ENCODE measurements at regions not wholly inside any gene's neighbourhood (a gene's known extent, or its start where the extent isn't known, plus 50 kb on each side); places are given as distances from the start of the nearest gene placed in this dataset.
"Not testable (repeated sequence)": the region's sequence is repeated elsewhere in the genome, so short reads cannot be mapped to it uniquely, and the experiment has no call there.

- no peaks in the 10 kb centered on the region for H3K36me3 Mint-ChIP-seq
- H3K27ac Mint-ChIP-seq, result no peak overlapping the region
- H3K4me3 Mint-ChIP-seq, result no peak overlapping the region
- no peak for DNase-seq
- peaks cover 5% of the 10 kb centered on the region for H3K9me3 Mint-ChIP-seq
- peaks cover 5% of the 10 kb centered on the region for H3K27me3 Mint-ChIP-seq
- H3K4me1 Mint-ChIP-seq, result no peaks in the 10 kb centered on the region
Observed at GRCh38 chr2:129404000-129404685, 575.3 kb upstream of the RAB6C start.

GRCh38 chr2:129408570-129408969 lies 570.9 kb upstream of the RAB6C start:
- no peaks in the 10 kb centered on the region for H3K36me3 Mint-ChIP-seq
- no peak overlapping the region for H3K27ac Mint-ChIP-seq
- H3K9me3 Mint-ChIP-seq, result peaks cover 5% of the 10 kb centered on the region
- no peaks in the 10 kb centered on the region for H3K4me1 Mint-ChIP-seq
- no peak for DNase-seq
- no peak overlapping the region for H3K4me3 Mint-ChIP-seq
- peaks cover 5% of the 10 kb centered on the region for H3K27me3 Mint-ChIP-seq

- DNase-seq, H3K27me3 Mint-ChIP-seq, H3K36me3 Mint-ChIP-seq, H3K4me1 Mint-ChIP-seq, H3K27ac Mint-ChIP-seq, H3K9me3 Mint-ChIP-seq, H3K4me3 Mint-ChIP-seq: not testable (repeated sequence)
Observed at GRCh38 chr2:129417041-129417440, 562.4 kb upstream of the RAB6C start.

GRCh38 chr2:129422028-129422427 lies 557.4 kb upstream of the RAB6C start:
- Mint-ChIP-seq H3K4me3 (no peak overlapping the region), H3K27ac (no peak overlapping the region), H3K9me3 (no peaks in the 10 kb centered on the region), H3K36me3 (no peaks in the 10 kb centered on the region), H3K4me1 (no peaks in the 10 kb centered on the region), H3K27me3 (no peaks in the 10 kb centered on the region)
- DNase-seq, result no peak

GRCh38 chr2:129428086-129428660 lies 551.3 kb upstream of the RAB6C start:
- no peaks in the 10 kb centered on the region for H3K4me1 Mint-ChIP-seq
- no peak overlapping the region for H3K4me3 Mint-ChIP-seq
- no peak for DNase-seq
- no peak overlapping the region for H3K27ac Mint-ChIP-seq
- no peaks in the 10 kb centered on the region for H3K36me3 Mint-ChIP-seq
- no peaks in the 10 kb centered on the region for H3K9me3 Mint-ChIP-seq
- peaks cover 9% of the 10 kb centered on the region for H3K27me3 Mint-ChIP-seq

- Mint-ChIP-seq H3K4me1 (no peaks in the 10 kb centered on the region), H3K27me3 (peaks cover 9% of the 10 kb centered on the region), H3K27ac (no peak overlapping the region), H3K9me3 (no peaks in the 10 kb centered on the region), H3K36me3 (no peaks in the 10 kb centered on the region), H3K4me3 (no peak overlapping the region)
- no peak for DNase-seq
Observed at GRCh38 chr2:129430911-129431310, 548.6 kb upstream of the RAB6C start.

- Mint-ChIP-seq H3K36me3 (no peaks in the 10 kb centered on the region), H3K27ac (no peak overlapping the region), H3K4me1 (no peaks in the 10 kb centered on the region), H3K27me3 (peaks cover 9% of the 10 kb centered on the region), H3K9me3 (no peaks in the 10 kb centered on the region), H3K4me3 (no peak overlapping the region)
- no peak for DNase-seq
Observed at GRCh38 chr2:129431881-129432280, 547.6 kb upstream of the RAB6C start.

- no peaks in the 10 kb centered on the region for H3K36me3 Mint-ChIP-seq
- H3K9me3 Mint-ChIP-seq, result no peaks in the 10 kb centered on the region
- no peak for DNase-seq
- H3K4me3 Mint-ChIP-seq, result no peak overlapping the region
- no peaks in the 10 kb centered on the region for H3K4me1 Mint-ChIP-seq
- H3K27me3 Mint-ChIP-seq, result no peaks in the 10 kb centered on the region
- no peak overlapping the region for H3K27ac Mint-ChIP-seq
Observed at GRCh38 chr2:129436809-129437208, 542.7 kb upstream of the RAB6C start.

GRCh38 chr2:129437725-129438124 lies 541.7 kb upstream of the RAB6C start:
- Mint-ChIP-seq H3K27ac (no peak overlapping the region), H3K36me3 (no peaks in the 10 kb centered on the region), H3K27me3 (no peaks in the 10 kb centered on the region), H3K4me3 (no peak overlapping the region), H3K9me3 (no peaks in the 10 kb centered on the region), H3K4me1 (no peaks in the 10 kb centered on the region)
- no peak for DNase-seq

- Mint-ChIP-seq H3K4me3 (no peak overlapping the region), H3K4me1 (no peaks in the 10 kb centered on the region), H3K36me3 (no peaks in the 10 kb centered on the region), H3K27ac (no peak overlapping the region), H3K27me3 (no peaks in the 10 kb centered on the region), H3K9me3 (no peaks in the 10 kb centered on the region)
- DNase-seq, result no peak
Observed at GRCh38 chr2:129438501-129439057, 540.9 kb upstream of the RAB6C start.

GRCh38 chr2:129439406-129440302 lies 539.8 kb upstream of the RAB6C start:
- no peaks in the 10 kb centered on the region for H3K4me1 Mint-ChIP-seq
- H3K9me3 Mint-ChIP-seq, result no peaks in the 10 kb centered on the region
- H3K4me3 Mint-ChIP-seq, result no peak overlapping the region
- H3K27ac Mint-ChIP-seq, result no peak overlapping the region
- H3K27me3 Mint-ChIP-seq, result peaks cover 2% of the 10 kb centered on the region
- no peak for DNase-seq
- H3K36me3 Mint-ChIP-seq, result no peaks in the 10 kb centered on the region

- Mint-ChIP-seq H3K4me3 (no peak overlapping the region), H3K9me3 (no peaks in the 10 kb centered on the region), H3K36me3 (no peaks in the 10 kb centered on the region), H3K27ac (no peak overlapping the region), H3K27me3 (peaks cover 6% of the 10 kb centered on the region), H3K4me1 (no peaks in the 10 kb centered on the region)
- no peak for DNase-seq
Observed at GRCh38 chr2:129441610-129442009, 537.9 kb upstream of the RAB6C start.

- Mint-ChIP-seq H3K9me3 (no peaks in the 10 kb centered on the region), H3K4me3 (peak overlapping the region; percentile 54), H3K27ac (no peak overlapping the region), H3K27me3 (peaks cover 13% of the 10 kb centered on the region), H3K4me1 (no peaks in the 10 kb centered on the region), H3K36me3 (no peaks in the 10 kb centered on the region)
- no peak for DNase-seq
Observed at GRCh38 chr2:129443235-129443864, 536.1 kb upstream of the RAB6C start.

GRCh38 chr2:129443865-129444739 lies 535.4 kb upstream of the RAB6C start:
- H3K4me1 Mint-ChIP-seq, result no peaks in the 10 kb centered on the region

More at GRCh38 chr2:129443865-129444739, 535.4 kb upstream of the RAB6C start:
- peaks cover 18% of the 10 kb centered on the region for H3K27me3 Mint-ChIP-seq
- no peaks in the 10 kb centered on the region for H3K36me3 Mint-ChIP-seq
- no peak overlapping the region for H3K27ac Mint-ChIP-seq
- no peak overlapping the region for H3K4me3 Mint-ChIP-seq
- no peak for DNase-seq
- no peaks in the 10 kb centered on the region for H3K9me3 Mint-ChIP-seq

All from activated naive CD8-positive, alpha-beta T cell treated with anti-CD3 and anti-CD28 coated beads for 36 hours (primary cell).